ENCODE measurements at regions not wholly inside any gene's neighbourhood (a gene's known extent, or its start where the extent isn't known, plus 50 kb on each side); places are given as distances from the start of the nearest gene placed in this dataset.
A peak's percentile ranks its signal among the peaks of the same experiment; 100 is the strongest.

DNA sequence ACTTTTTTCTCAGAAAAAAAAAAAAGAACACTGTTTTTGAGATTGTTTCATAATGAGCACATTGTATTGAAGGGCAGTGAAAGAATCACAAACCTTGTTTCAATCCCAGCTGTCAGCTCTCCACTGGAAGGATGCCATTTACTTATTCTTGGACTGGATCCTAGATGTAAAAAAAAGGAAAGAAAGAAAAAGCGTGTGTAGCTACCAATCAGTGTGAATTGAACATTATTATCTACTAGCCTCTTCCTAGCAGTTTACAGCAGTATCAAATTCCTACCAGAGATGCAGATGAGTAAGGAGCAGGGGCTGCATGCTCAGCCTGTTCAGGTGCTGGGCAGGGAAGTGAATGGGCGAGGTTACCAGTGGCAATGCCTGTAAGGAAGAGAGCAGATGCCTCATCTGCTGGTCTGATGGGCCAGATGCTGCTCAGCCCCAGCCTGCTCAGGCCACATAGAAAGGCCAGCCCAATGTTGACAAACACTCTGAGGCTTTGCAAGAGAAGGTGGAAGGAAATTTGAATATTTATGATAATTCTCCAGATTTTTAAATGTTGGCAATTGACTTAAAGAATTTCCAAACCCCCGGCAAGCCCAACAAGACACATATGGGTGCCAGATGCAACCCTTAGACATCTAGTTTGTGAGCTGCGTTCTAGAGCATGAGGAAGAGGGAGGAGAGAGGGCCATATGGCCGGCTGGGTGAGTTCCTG, 189.5 kb downstream of the IBTK start:
- Mint-ChIP-seq H3K4me3 (ENCODE audit: unreplicated experiment) (no peak overlapping the region), H3K9me3 (ENCODE audit: low read depth) (no peaks in the 10 kb centered on the region), H3K36me3 (ENCODE audit: low read depth) (no peaks in the 10 kb centered on the region), H3K4me1 (ENCODE audit: low read depth) (peaks cover 13% of the 10 kb centered on the region), H3K27me3 (ENCODE audit: low read depth) (no peaks in the 10 kb centered on the region), H3K27ac (ENCODE audit: unreplicated experiment) (peak overlapping the region; percentile 1)
- TF ChIP-seq, protein P1, sequence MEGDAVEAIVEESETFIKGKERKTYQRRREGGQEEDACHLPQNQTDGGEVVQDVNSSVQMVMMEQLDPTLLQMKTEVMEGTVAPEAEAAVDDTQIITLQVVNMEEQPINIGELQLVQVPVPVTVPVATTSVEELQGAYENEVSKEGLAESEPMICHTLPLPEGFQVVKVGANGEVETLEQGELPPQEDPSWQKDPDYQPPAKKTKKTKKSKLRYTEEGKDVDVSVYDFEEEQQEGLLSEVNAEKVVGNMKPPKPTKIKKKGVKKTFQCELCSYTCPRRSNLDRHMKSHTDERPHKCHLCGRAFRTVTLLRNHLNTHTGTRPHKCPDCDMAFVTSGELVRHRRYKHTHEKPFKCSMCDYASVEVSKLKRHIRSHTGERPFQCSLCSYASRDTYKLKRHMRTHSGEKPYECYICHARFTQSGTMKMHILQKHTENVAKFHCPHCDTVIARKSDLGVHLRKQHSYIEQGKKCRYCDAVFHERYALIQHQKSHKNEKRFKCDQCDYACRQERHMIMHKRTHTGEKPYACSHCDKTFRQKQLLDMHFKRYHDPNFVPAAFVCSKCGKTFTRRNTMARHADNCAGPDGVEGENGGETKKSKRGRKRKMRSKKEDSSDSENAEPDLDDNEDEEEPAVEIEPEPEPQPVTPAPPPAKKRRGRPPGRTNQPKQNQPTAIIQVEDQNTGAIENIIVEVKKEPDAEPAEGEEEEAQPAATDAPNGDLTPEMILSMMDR (IDR thresholded peaks at IDR 0.05), result no peak
- no peak for DNase-seq (ENCODE audit: low spot score)

DNA sequence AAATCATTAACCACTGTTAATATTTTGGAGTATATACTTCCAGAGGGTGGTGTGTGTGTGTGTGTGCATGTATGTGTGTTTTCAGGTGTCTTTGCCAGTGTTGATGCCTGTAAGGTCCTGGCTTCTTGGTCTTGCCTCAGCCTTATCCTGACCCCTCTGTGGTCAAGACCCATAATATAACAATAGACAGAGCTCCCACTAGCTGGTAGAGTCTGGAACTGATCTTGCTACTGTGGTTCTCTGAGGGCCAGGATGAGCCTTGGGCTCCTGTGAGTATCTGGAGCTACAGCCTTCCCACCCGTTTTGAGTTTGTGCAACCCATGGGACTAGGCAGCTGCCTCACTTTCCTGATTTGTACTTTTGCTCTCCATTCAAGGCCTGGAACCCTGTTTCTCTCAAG, 191.0 kb downstream of the IBTK start:
- DNase-seq (ENCODE audit: low spot score), result no peak
- Mint-ChIP-seq H3K4me3 (ENCODE audit: unreplicated experiment) (no peak overlapping the region), H3K4me1 (ENCODE audit: low read depth) (peaks cover 22% of the 10 kb centered on the region), H3K36me3 (ENCODE audit: low read depth) (no peaks in the 10 kb centered on the region), H3K9me3 (ENCODE audit: low read depth) (no peaks in the 10 kb centered on the region), H3K27me3 (ENCODE audit: low read depth) (no peaks in the 10 kb centered on the region), H3K27ac (ENCODE audit: unreplicated experiment) (no peak overlapping the region)
- TF ChIP-seq, protein P1 (IDR thresholded peaks at IDR 0.05), result no peak

DNA sequence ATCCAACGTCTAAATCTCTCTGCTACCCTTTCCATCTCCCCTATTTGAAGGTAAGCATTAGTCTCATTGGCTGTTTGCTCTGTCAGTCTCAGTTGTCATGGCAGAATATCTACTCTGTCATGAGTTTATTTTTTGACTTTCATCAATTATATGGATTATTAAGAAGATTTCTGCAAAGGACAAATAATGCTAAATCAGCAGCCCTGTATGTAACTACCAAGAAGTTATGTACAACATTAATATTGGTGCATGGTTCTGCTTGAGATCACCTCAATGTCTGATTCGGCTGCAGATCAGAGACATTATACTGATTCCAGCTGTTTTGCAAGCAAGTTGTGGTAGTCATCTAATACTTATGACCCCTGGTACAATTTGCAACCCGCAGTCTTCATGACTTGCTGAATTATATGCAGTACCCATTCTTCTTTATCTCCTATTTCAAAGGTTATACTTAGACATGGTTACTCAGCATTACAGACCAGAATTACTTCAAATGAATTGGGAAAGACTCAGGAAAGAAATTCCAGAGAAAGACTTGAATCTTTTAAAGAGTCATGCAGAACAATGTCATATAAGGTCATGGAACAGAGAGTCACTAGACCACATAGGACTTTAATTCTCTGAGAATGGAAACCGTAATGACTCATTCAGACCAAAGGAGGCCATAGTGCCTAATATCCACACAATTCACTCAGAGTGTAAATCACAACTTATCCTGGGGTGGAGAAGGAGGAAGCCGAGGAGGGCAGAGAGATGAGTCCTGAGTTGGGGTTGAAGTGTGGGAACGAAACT, 201.4 kb downstream of the IBTK start:
- peak overlapping the region; percentile 10 for H3K27ac Mint-ChIP-seq (ENCODE audit: unreplicated experiment)
- no peak overlapping the region for H3K4me3 Mint-ChIP-seq (ENCODE audit: unreplicated experiment)
- H3K9me3 Mint-ChIP-seq (ENCODE audit: low read depth), result peaks cover 2% of the 10 kb centered on the region
- no peaks in the 10 kb centered on the region for H3K27me3 Mint-ChIP-seq (ENCODE audit: low read depth)
- TF ChIP-seq, protein P1 (IDR thresholded peaks at IDR 0.05), result no peak
- H3K36me3 Mint-ChIP-seq (ENCODE audit: low read depth), result no peaks in the 10 kb centered on the region
- DNase-seq (ENCODE audit: low spot score), result no peak
- H3K4me1 Mint-ChIP-seq (ENCODE audit: low read depth), result peaks cover 14% of the 10 kb centered on the region

DNA sequence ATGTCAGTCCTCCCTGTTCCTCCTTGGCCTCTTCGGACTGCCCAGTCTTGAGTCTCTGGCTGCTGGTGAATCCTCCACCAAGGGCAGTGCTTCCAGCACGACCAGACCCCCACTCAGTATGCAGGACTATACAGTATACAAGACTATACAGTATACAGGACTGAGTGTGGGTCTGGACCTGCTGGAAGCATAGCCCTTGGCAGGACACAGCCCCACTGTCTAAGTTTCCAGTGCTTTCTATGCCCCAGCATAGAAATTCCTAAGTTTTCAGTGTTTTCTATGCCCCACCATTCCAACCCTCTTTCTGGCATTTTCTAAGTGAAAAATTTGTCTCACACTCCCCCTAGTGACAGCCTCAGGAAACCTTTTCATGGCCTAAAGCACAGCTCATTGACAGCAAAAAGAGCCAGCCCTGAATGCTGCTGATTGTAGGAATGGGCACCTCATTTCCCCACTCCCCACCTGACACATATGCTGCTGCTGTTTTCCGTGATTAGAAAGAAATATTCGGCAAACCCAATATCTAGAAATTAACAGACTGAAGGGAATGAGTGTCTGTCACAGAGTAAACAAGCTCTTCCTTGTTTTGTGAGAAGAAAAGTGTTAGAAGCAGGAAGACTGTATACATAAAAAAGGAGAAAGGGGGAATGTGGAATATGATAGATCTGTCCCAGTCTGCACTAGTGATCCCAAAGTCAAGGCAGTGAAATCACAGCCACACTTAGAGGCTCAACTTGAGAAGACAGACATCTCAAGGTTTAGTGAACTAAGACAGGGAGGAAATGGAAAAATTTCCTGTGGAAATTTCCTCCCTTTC, 206.9 kb downstream of the IBTK start:
- no peak overlapping the region for H3K4me3 Mint-ChIP-seq (ENCODE audit: unreplicated experiment)
- TF ChIP-seq, protein P1 (IDR thresholded peaks at IDR 0.05), result peak; percentile 90
- no peaks in the 10 kb centered on the region for H3K27me3 Mint-ChIP-seq (ENCODE audit: low read depth)
- no peaks in the 10 kb centered on the region for H3K36me3 Mint-ChIP-seq (ENCODE audit: low read depth)
- no peaks in the 10 kb centered on the region for H3K9me3 Mint-ChIP-seq (ENCODE audit: low read depth)
- no peak for DNase-seq (ENCODE audit: low spot score)
- H3K4me1 Mint-ChIP-seq (ENCODE audit: low read depth), result peaks cover 22% of the 10 kb centered on the region
- peak overlapping the region; percentile 29 for H3K27ac Mint-ChIP-seq (ENCODE audit: unreplicated experiment)

DNA sequence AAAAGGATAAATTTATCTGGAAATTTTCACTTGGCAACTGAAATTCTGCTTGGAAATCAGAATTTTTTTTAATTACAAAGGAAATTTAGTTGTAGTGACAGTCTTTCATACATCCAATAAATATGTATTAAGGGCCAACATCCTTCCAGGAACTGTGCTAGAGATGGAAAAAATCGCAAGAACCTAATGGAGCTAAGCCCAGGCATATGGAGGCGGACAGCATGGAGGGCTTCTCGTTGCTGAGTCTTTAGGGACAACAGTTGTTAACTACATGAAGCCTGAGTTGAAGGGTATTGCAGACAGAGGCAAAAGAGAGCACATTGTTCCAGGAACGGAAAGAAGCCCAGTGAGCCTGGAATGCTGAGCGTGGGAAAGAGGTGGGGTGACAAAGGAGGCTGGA, 208.9 kb downstream of the IBTK start:
- Mint-ChIP-seq H3K27ac (ENCODE audit: unreplicated experiment) (no peak overlapping the region), H3K36me3 (ENCODE audit: low read depth) (no peaks in the 10 kb centered on the region), H3K4me3 (ENCODE audit: unreplicated experiment) (no peak overlapping the region), H3K9me3 (ENCODE audit: low read depth) (no peaks in the 10 kb centered on the region), H3K4me1 (ENCODE audit: low read depth) (peaks cover 34% of the 10 kb centered on the region), H3K27me3 (ENCODE audit: low read depth) (no peaks in the 10 kb centered on the region)
- TF ChIP-seq, protein P1 (IDR thresholded peaks at IDR 0.05), result no peak
- DNase-seq (ENCODE audit: low spot score), result no peak

All from chondrocyte (in vitro differentiated cells).